ENCODE measurements at regions not wholly inside any gene's neighbourhood (a gene's known extent, or its start where the extent isn't known, plus 50 kb on each side); places are given as distances from the start of the nearest gene placed in this dataset.

DNA sequence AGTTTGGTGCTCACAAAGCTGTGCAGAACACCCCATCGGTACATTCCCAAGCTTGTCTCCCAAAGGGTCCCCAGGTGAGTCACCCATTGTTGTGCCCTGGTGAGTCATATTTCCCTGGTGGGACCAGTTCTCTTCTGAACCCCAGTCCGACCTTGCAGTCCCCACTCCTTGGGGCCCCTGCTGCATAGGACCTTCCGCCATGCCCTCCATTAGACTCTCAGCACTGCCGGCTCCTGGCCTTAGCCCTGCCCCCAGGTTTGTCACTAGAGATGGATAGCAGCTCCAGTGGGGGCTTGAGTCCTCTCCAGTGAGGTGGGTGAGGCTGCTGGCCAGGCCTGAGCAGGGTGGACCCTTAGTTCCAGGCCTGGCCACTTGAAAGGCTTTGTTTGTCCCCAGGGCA, 80.5 kb upstream of the MKI67 start:
- Histone ChIP-seq H3K79me2 (ENCODE audit: control insufficient read depth, low read length) (no peaks in the 10 kb centered on the region), H3F3A (ENCODE audit: control insufficient read depth, insufficient read depth) (no peaks in the 10 kb centered on the region), H3K9me3 (ENCODE audit: control insufficient read depth, insufficient read depth, low read length) (0 out of 2 replicates have a peak, but pooled peaks cover 6% of the 10 kb centered on the region), H3K4me3 (ENCODE audit: low read length) (no peak overlapping the region), H4K20me1 (ENCODE audit: control insufficient read depth, insufficient read depth, low read depth, low read length) (no peaks in the 10 kb centered on the region), H3K4me1 (ENCODE audit: control insufficient read depth, low read length) (no peaks in the 10 kb centered on the region), H3K4me2 (ENCODE audit: low read length) (no peak overlapping the region), H3K36me3 (ENCODE audit: control insufficient read depth, low read length) (no peaks in the 10 kb centered on the region), H3K27ac (ENCODE audit: low read depth, low read length) (no peak overlapping the region), H3K27me3 (ENCODE audit: control insufficient read depth, low read length) (no peaks in the 10 kb centered on the region), H3K9me2 (replicated peaks; ENCODE audit: control insufficient read depth, low read length) (no peaks in the 10 kb centered on the region)
- TF ChIP-seq EZH2phosphoT487 (IDR thresholded peaks at IDR 0.05; ENCODE audit: borderline replicate concordance, low read length): no peak
- TF ChIP-seq, protein P1, sequence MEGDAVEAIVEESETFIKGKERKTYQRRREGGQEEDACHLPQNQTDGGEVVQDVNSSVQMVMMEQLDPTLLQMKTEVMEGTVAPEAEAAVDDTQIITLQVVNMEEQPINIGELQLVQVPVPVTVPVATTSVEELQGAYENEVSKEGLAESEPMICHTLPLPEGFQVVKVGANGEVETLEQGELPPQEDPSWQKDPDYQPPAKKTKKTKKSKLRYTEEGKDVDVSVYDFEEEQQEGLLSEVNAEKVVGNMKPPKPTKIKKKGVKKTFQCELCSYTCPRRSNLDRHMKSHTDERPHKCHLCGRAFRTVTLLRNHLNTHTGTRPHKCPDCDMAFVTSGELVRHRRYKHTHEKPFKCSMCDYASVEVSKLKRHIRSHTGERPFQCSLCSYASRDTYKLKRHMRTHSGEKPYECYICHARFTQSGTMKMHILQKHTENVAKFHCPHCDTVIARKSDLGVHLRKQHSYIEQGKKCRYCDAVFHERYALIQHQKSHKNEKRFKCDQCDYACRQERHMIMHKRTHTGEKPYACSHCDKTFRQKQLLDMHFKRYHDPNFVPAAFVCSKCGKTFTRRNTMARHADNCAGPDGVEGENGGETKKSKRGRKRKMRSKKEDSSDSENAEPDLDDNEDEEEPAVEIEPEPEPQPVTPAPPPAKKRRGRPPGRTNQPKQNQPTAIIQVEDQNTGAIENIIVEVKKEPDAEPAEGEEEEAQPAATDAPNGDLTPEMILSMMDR (IDR thresholded peaks at IDR 0.05; ENCODE audit: low read depth, low read length, poor library complexity, severe bottlenecking): no peak

DNA sequence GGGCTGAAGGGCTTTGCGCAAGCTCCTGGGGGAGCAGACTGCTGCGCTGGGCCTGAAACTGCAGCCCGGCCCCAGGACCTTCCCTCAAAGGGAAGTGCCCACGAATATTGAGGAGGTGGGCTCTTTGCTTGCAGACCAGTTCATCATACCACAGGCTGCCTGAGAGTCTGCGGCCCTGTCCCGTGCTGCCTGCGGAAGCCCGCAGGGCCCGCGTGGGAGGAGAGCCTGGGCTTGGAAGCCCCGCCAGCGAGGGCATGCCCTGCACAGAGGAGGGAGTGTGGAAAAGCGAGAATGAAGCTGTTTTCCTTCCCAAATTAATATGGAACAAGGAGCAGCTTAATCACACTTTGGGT, 83.6 kb upstream of the MKI67 start:
- Histone ChIP-seq H3K4me2 (ENCODE audit: low read length) (peak overlapping the region; percentile 61), H3F3A (ENCODE audit: control insufficient read depth, insufficient read depth) (no peaks in the 10 kb centered on the region), H3K9me3 (ENCODE audit: control insufficient read depth, insufficient read depth, low read length) (no peaks in the 10 kb centered on the region), H3K4me3 (ENCODE audit: low read length) (0 out of 2 replicates have a peak overlapping the region, but pooled peaks have one; percentile 11), H3K36me3 (ENCODE audit: control insufficient read depth, low read length) (no peaks in the 10 kb centered on the region), H3K27ac (ENCODE audit: low read depth, low read length) (no peak overlapping the region), H3K27me3 (ENCODE audit: control insufficient read depth, low read length) (peaks cover 4% of the 10 kb centered on the region; the same call in 1 of the 2 replicates), H4K20me1 (ENCODE audit: control insufficient read depth, insufficient read depth, low read depth, low read length) (no peaks in the 10 kb centered on the region), H3K79me2 (ENCODE audit: control insufficient read depth, low read length) (no peaks in the 10 kb centered on the region), H3K4me1 (ENCODE audit: control insufficient read depth, low read length) (peaks cover 5% of the 10 kb centered on the region), H3K9me2 (replicated peaks; ENCODE audit: control insufficient read depth, low read length) (no peaks in the 10 kb centered on the region)
- no peak for TF ChIP-seq EZH2phosphoT487 (IDR thresholded peaks at IDR 0.05; ENCODE audit: borderline replicate concordance, low read length)
- TF ChIP-seq, protein P1 (IDR thresholded peaks at IDR 0.05; ENCODE audit: low read depth, low read length, poor library complexity, severe bottlenecking): no peak

DNA sequence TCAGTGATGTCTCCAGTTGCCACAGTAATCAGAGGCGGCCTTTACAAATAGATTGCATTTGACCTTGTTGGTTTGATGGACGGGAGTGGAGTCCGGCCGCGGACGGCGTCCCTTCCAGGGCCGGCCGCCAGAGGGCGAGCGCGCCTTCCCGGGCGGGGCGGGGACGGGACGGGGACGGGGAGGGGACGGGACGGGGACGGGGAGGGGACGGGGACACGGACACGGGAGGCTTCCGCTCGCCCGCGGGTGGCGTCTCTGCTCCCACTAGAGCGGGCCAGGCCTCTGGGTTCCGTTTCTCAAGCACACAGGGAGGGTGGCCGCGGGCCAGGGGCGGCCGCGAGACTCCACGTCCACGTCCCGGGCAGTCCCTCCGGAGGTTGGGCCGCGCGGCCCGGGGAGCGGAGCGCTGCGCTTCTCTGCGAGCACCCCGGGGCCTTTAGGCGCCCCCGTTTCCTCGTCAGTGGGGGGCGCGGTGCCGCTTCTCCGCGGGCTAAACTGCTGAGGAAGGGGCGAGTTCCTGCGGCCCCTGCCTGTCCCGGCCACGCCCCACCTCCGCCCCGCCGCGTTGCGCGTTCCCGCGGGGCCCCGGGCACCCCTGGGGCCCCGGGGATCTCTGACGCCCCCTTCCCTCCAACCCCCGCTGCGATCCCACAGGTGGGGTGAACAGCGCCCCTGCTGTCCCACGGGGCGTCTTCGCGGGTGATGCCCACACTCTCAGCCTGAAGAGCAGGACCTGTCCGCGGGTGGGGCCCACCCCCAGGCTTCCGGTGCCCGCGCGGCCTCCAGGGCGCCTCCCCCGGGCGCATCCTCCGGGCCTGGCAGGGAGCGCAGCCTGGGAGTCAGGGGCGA, 84.2 kb upstream of the MKI67 start:
- Histone ChIP-seq H3K4me2 (ENCODE audit: low read length) (peak overlapping the region; percentile 61), H3K79me2 (ENCODE audit: control insufficient read depth, low read length) (no peaks in the 10 kb centered on the region), H3K9me2 (replicated peaks; ENCODE audit: control insufficient read depth, low read length) (no peaks in the 10 kb centered on the region), H3K27ac (ENCODE audit: low read depth, low read length) (no peak overlapping the region), H3K4me1 (ENCODE audit: control insufficient read depth, low read length) (peaks cover 5% of the 10 kb centered on the region), H3F3A (ENCODE audit: control insufficient read depth, insufficient read depth) (no peaks in the 10 kb centered on the region), H4K20me1 (ENCODE audit: control insufficient read depth, insufficient read depth, low read depth, low read length) (no peaks in the 10 kb centered on the region), H3K27me3 (ENCODE audit: control insufficient read depth, low read length) (peaks cover 4% of the 10 kb centered on the region; the same call in 1 of the 2 replicates), H3K4me3 (ENCODE audit: low read length) (peak overlapping the region; percentile 61), H3K36me3 (ENCODE audit: control insufficient read depth, low read length) (no peaks in the 10 kb centered on the region), H3K9me3 (ENCODE audit: control insufficient read depth, insufficient read depth, low read length) (no peaks in the 10 kb centered on the region)
- no peak for TF ChIP-seq EZH2phosphoT487 (IDR thresholded peaks at IDR 0.05; ENCODE audit: borderline replicate concordance, low read length)
- TF ChIP-seq, protein P1 (IDR thresholded peaks at IDR 0.05; ENCODE audit: low read depth, low read length, poor library complexity, severe bottlenecking): peak; percentile 66

Data from DOHH2 (cell line).